Heart right ventricle (tissue), 16 donors: ENCODE measurements at regions not wholly inside any gene's neighbourhood (a gene's known extent, or its start where the extent isn't known, plus 50 kb on each side); places are given as distances from the start of the nearest gene placed in this dataset.
"Not testable (repeated sequence)": the region's sequence is repeated elsewhere in the genome, so short reads cannot be mapped to it uniquely, and the experiment has no call there.

Experiments
- ATAC-seq, 8 donors: fragments of 200-7000 bp; cut with Tn5 transposase; one replicate each; pipeline ENCODE4 v1.9.1; 2020; ENCODE audit warnings: mild to moderate bottlenecking in 8 of 8, moderate library complexity in 8 of 8, moderate number of reproducible peaks in 1 of 8
- DNase-seq, 2 donors: peaks; one replicate each; pipeline ENCODE4 v3.0.0-alpha.2; 2020
- H3K27ac ChIP-seq, 10 donors: fragments of 200-600 bp; sonication (generic) in 2 of 10; one replicate each; pipeline versions ENCODE4 v1.5.0 to v1.8.0; 2020 to 2022; ENCODE audit warnings: mild to moderate bottlenecking in 3 of 10
- H3K27me3 ChIP-seq, 7 donors: fragments of 200-600 bp; one replicate each; pipeline ENCODE4 v1.8.0; 2021 to 2022; ENCODE audit warnings: mild to moderate bottlenecking in 2 of 7
- H3K36me3 ChIP-seq, 9 donors: fragments of 200-600 bp; sonication (generic) in 1 of 9; one replicate each; pipeline versions ENCODE4 v1.5.0 to v1.8.0; 2020 to 2022; ENCODE audit warnings: mild to moderate bottlenecking in 2 of 9
- H3K4me1 ChIP-seq, 9 donors: fragments of 200-600 bp; sonication (generic) in 1 of 9; one replicate each; pipeline versions ENCODE4 v1.5.0 to v1.8.0; 2020 to 2022; ENCODE audit warnings: mild to moderate bottlenecking in 4 of 9
- H3K4me3 ChIP-seq, 10 donors: fragments of 200-600 bp; sonication (generic) in 2 of 10; one replicate each; pipeline versions ENCODE4 v1.5.0 to v1.8.0; 2020 to 2022; ENCODE audit warnings: mild to moderate bottlenecking in 7 of 10, moderate library complexity in 2 of 10
- H3K9me3 ChIP-seq, 11 donors: fragments of 200-600 bp in 10 of 11; sonication (generic) in 2 of 11; one replicate each; pipeline versions ENCODE4 v1.5.0 to v1.8.0; 2013 to 2022; ENCODE audit warnings: mild to moderate bottlenecking in 2 of 11, control low read depth in 1 of 11, moderate library complexity in 1 of 11
- CTCF ChIP-seq, 9 donors: fragments of 200-600 bp; sonication (generic) in 2 of 9; IDR thresholded peaks; one replicate each; pipeline versions ENCODE4 v1.5.0 to v1.8.0; 2021 to 2022; ENCODE audit warnings: antibody characterized with exemption in 9 of 9, mild to moderate bottlenecking in 5 of 9, moderate library complexity in 1 of 9
- WGBS, 2 donors: extraction: QIAGEN DNeasy Blood & Tissue Kit; methylation state at CpG; one replicate each; pipeline ENCODE4 v1.1.7; 2013; ENCODE audit warnings: inconsistent platforms in 1 of 2; 5-methylcytosine and 5-hydroxymethylcytosine counted together
- intact Hi-C, 10 donors: fragments of 100-400 bp; cut with DNase I; formaldehyde crosslinking; loops; one replicate each; pipeline versions ENCODE4 v1.11.1 to v1.14.2; 2022
- donor health status: Arrhythmogenic right ventricular cardiomyopathy.
- donor health status: ischemic (EF 13 %, LVEDD 7.1; RV severe dilation, severe dysfunction).
- donor health status: healthy with polysubstance abuse.
- donor health status: DM: no; HTN: yes; CAD: no.
- donor health status: DM: no; HTN: no; CAD: no.
- donor health status: ischemic (EF 25% LVEDD 6.9; RV normal size, moderate dysfunction).
- donor health status: ischemic (EF 25% LVEDD 5.7; RV mildly dilated, moderate dysfunction).
- donor health status: healthy.
- donor health status: DM: yes; HTN: yes; CAD: no.
- donor health status: Ischemic cardiomyopathy.
- donor health status: ischemic (EF 35%, LVEDD 5.7; RV mildly dilated, moderate dysfunction).
- donor health status: nonischemic (EF 11% LVEDD 7.7; RV severe dilation, severe dysfunction).
- donor health status: DM: yes; HTN: yes; CAD: no.
- donor health status: PGD.
- donor health status: ischemic (EF 29% LVEDD 5.4; RV normal size, mild dysfunction).
- donor health status: nonischemic (EF 23%, LVEDD 6.1; RV moderate dilation, normal function).

GRCh38 chr6:67112120-67112519 lies 1405.1 kb upstream of the EYS start:
- H3K27ac ChIP-seq = no peak overlapping the region
- intact Hi-C loops = no loop called here
- no peak for DNase-seq
- no peaks in the 10 kb centered on the region for H3K4me1 ChIP-seq
- H3K4me3 ChIP-seq = no peak overlapping the region
- H3K36me3 ChIP-seq = no peaks in the 10 kb centered on the region
- no peaks in the 10 kb centered on the region for H3K27me3 ChIP-seq
- no peak for ATAC-seq
- WGBS, 2 donors = 27 to 45% methylated on average over 5 of the region's 5 CpGs
- TF ChIP-seq CTCF (IDR thresholded peaks at IDR 0.05) = no peak
- peaks cover 0 to 3% (median 0%) of the 10 kb centered on the region in 11 donors for H3K9me3 ChIP-seq

GRCh38 chr6:67102743-67103142 lies 1395.7 kb upstream of the EYS start:
- ATAC-seq (no peak), DNase-seq (no peak)
- H3K4me1 ChIP-seq = no peaks in the 10 kb centered on the region
- H3K36me3 ChIP-seq = no peaks in the 10 kb centered on the region
- no peak overlapping the region for H3K27ac ChIP-seq
- no peak overlapping the region for H3K4me3 ChIP-seq
- no peaks in the 10 kb centered on the region for H3K27me3 ChIP-seq
- 60 to 76% methylated on average over 1 of the region's 1 CpG for WGBS, 2 donors
- TF ChIP-seq CTCF (IDR thresholded peaks at IDR 0.05) = no peak
- intact Hi-C loops = no loop called here
- H3K9me3 ChIP-seq = peaks cover 0 to 10% (median 0%) of the 10 kb centered on the region in 11 donors

GRCh38 chr6:67095618-67096226 lies 1388.7 kb upstream of the EYS start:
- intact Hi-C loops, H3K27me3 ChIP-seq, H3K4me1 ChIP-seq, DNase-seq, H3K36me3 ChIP-seq, H3K4me3 ChIP-seq, ATAC-seq, H3K27ac ChIP-seq: not testable (repeated sequence)
- WGBS, 2 donors = 82 to 89% methylated on average over 10 to 11 of the region's 11 CpGs
- H3K9me3 ChIP-seq = peaks cover 0 to 12% (median 0%) of the 10 kb centered on the region in 11 donors

- DNase-seq (no peak), ATAC-seq (no peak)
- Histone ChIP-seq H3K4me3 (no peak overlapping the region), H3K27me3 (no peaks in the 10 kb centered on the region), H3K4me1 (no peaks in the 10 kb centered on the region), H3K27ac (no peak overlapping the region), H3K36me3 (no peaks in the 10 kb centered on the region), H3K9me3 (peaks cover 0 to 12% (median 0%) of the 10 kb centered on the region in 11 donors)
- no peak for TF ChIP-seq CTCF (IDR thresholded peaks at IDR 0.05)
- intact Hi-C loops = no loop called here
- WGBS, 2 donors = 63 to 77% methylated on average over 3 of the region's 3 CpGs
Measured at GRCh38 chr6:67094431-67094946, 1387.5 kb upstream of the EYS start.

- Histone ChIP-seq H3K36me3 (no peaks in the 10 kb centered on the region), H3K4me1 (no peaks in the 10 kb centered on the region), H3K4me3 (no peak overlapping the region), H3K27ac (no peak overlapping the region), H3K27me3 (no peaks in the 10 kb centered on the region), H3K9me3 (peaks cover 0 to 9% (median 0%) of the 10 kb centered on the region in 11 donors)
- no peak for TF ChIP-seq CTCF (IDR thresholded peaks at IDR 0.05)
- 64 to 70% methylated on average over 3 of the region's 3 CpGs for WGBS, 2 donors
- intact Hi-C loops = no loop called here
- DNase-seq (no peak), ATAC-seq (no peak)
Measured at GRCh38 chr6:67073938-67074337, 1366.9 kb upstream of the EYS start.
